CD4-positive, alpha-beta T cell (primary cell): ENCODE measurements at regions not wholly inside any gene's neighbourhood (a gene's known extent, or its start where the extent isn't known, plus 50 kb on each side); places are given as distances from the start of the nearest gene placed in this dataset.

Experiments
- ATAC-seq: fragments of 200-7000 bp; cut with Tn5 transposase; one replicate; pipeline ENCODE4 v1.10.0; 2022; ENCODE audit warnings: mild to moderate bottlenecking; ENCODE audit not compliant: poor library complexity
- CTCF ChIA-PET: fragments of 350-600 bp; sonication (Branson Sonifier 250); formaldehyde crosslinking; loops from one replicate; lab custom pipeline; 2021; ENCODE audit warnings: antibody characterized with exemption, inconsistent platforms; lab: Charles Lee
- POLR2A ChIA-PET: fragments of 350-600 bp; sonication (Branson Sonifier 250); formaldehyde crosslinking; loops from one replicate; lab custom pipeline; 2021; ENCODE audit warnings: antibody characterized with exemption, inconsistent platforms; lab: Charles Lee
- DNase-seq, 14 experiments: peaks; one replicate each; pipeline ENCODE4 v3.0.0-alpha.2; 2013 to 2020; ENCODE audit warnings: mixed read lengths in 2 of 14
- H3K27ac ChIP-seq, 2 donors: one replicate each; pipeline versions ENCODE4 v1.5.1 to v1.7.0; 2013; ENCODE audit warnings: low read length in 2 of 2, low read depth in 1 of 2, mild to moderate bottlenecking in 1 of 2
- H3K27me3 ChIP-seq, 2 experiments: 1 replicate in 1 of 2; 2 replicates in 1 of 2; pipeline versions ENCODE4 v1.6.1 to v1.7.0; 2013; ENCODE audit warnings: low read length in 2 of 2, control low read depth in 1 of 2, mild to moderate bottlenecking in 1 of 2, moderate library complexity in 1 of 2; ENCODE audit not compliant: insufficient read depth in 2 of 2, control insufficient read depth in 1 of 2
- H3K36me3 ChIP-seq: one replicate; pipeline ENCODE4 v1.6.1; 2013; ENCODE audit warnings: low read length, control low read depth; ENCODE audit not compliant: insufficient read depth
- H3K4me1 ChIP-seq: one replicate; pipeline ENCODE4 v1.6.1; 2013; ENCODE audit warnings: low read length, control low read depth; ENCODE audit not compliant: insufficient read depth
- H3K4me3 ChIP-seq: one replicate; pipeline ENCODE4 v1.5.1; 2013; ENCODE audit warnings: mild to moderate bottlenecking, low read length, moderate library complexity
- H3K9me3 ChIP-seq, 2 experiments: 1 replicate in 1 of 2; 2 replicates in 1 of 2; pipeline versions ENCODE4 v1.6.1 to v1.7.0; 2013; ENCODE audit warnings: low read length in 2 of 2, mild to moderate bottlenecking in 2 of 2, control low read depth in 1 of 2, moderate library complexity in 1 of 2; ENCODE audit not compliant: control insufficient read depth in 1 of 2, insufficient read depth in 1 of 2
- H3K27ac Mint-ChIP-seq: one replicate; pipeline ENCODE4 v1.8.0; 2020; ENCODE audit warnings: mixed read lengths
- H3K27me3 Mint-ChIP-seq: one replicate; pipeline ENCODE4 v1.8.0; 2021; ENCODE audit warnings: mixed read lengths
- H3K36me3 Mint-ChIP-seq: one replicate; pipeline ENCODE4 v1.8.0; 2021; ENCODE audit warnings: low read depth, mixed read lengths
- H3K4me1 Mint-ChIP-seq: one replicate; pipeline ENCODE4 v1.8.0; 2021; ENCODE audit warnings: low read depth, mixed read lengths
- H3K4me3 Mint-ChIP-seq: one replicate; pipeline ENCODE4 v1.8.0; 2020; ENCODE audit warnings: mild to moderate bottlenecking, mixed read lengths
- H3K9me3 Mint-ChIP-seq: one replicate; pipeline ENCODE4 v1.8.0; 2020; ENCODE audit warnings: mixed read lengths
- CTCF ChIP-seq: fragments of 200-600 bp; IDR thresholded peaks from one replicate; pipeline ENCODE4 v1.8.0; 2022; ENCODE audit warnings: antibody characterized with exemption, mild to moderate bottlenecking
- intact Hi-C, 2 experiments: fragments of 100-400 bp; cut with DNase I in 1 of 2; cut with micrococcal nuclease in 1 of 2; formaldehyde crosslinking; loops; one replicate each; pipeline versions ENCODE4 v1.15.1 to v1.9.0; 2023 to 2025; cut with DNase I, micrococcal nuclease

DNA sequence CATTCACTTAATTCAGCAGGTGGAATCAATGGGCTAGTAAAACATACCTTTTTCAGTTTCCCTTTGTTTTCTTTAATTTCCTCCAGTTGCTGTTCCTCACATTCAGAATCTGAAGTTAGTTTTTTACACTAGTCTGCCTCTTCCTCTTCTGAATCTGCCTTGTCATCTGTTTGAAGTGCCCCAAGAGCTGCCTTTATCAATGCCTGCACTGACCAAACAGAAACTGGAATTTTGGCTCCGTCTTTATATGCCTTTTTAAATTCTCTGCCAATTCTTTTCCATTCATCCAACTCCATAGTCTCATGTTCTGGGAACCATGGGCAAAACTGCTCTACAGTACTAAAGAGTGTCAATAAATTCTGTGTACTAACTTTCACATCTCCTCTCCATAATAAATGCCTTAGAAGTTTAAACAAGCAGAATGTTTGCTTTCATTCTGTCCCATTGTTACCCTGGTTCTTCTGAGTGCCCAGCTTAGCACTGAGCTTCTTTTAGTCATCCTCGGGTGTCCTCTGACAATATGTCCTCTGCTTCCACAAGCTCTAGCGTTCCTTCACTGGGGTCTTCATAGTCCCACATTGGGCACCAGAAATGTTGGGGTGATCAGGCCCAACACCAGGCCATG, 154.2 kb downstream of the ZNF486 start:
- Histone ChIP-seq H3K9me3 (no peaks in the 10 kb centered on the region), H3K27me3 (no peaks in the 10 kb centered on the region), H3K4me3 (no peak overlapping the region), H3K36me3 (no peaks in the 10 kb centered on the region), H3K27ac (no peak overlapping the region), H3K4me1 (no peaks in the 10 kb centered on the region)
- H3K4me3 Mint-ChIP-seq, result no peak overlapping the region
- H3K27me3 Mint-ChIP-seq, result no peaks in the 10 kb centered on the region
- no peaks in the 10 kb centered on the region for H3K4me1 Mint-ChIP-seq
- no peak for DNase-seq
- POLR2A ChIA-PET, result no interaction called here
- no peak for ATAC-seq
- no peaks in the 10 kb centered on the region for H3K36me3 Mint-ChIP-seq
- intact Hi-C loops, result no loop called here
- CTCF ChIA-PET, result no interaction called here
- no peaks in the 10 kb centered on the region for H3K9me3 Mint-ChIP-seq
- no peak for TF ChIP-seq CTCF
- no peak overlapping the region for H3K27ac Mint-ChIP-seq

DNA sequence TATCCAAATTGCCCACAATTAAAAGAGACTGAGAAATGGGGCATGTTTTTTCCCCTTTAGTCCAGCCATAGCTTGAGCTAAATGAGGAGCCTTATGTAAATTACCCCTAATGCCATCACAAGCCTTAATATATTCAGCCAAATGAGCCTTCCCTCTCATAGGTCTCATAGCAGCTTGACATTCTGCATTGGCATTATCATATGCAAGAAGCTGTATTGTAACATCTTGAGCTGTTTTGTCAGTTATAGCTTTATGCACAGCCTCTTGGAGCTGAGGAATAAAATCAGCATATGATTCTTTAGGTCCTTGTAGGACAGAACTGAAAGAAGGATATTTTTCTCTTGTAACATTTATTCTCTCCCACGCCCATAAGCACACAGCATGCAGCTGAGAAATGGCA, 153.2 kb downstream of the ZNF486 start:
- no peaks in the 10 kb centered on the region for H3K36me3 Mint-ChIP-seq

DNA sequence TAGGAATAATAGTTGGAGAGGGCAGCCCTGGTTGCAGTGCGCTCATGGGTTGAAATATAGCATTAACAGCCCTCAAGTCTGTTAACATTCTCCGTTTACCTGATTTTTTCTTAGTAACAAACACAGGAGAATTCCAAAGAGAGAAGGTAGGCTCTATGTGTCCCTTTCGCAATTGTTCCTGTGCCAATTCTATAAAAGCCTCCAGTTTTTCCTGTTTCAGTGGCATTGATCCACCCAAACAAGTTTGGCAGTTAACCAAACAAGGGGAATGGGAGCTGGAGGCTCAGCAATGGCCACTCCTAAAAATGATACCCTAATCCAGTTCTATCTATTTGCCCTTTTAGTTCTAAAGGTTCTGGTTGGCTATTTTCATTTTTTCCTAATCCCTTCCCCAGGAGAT, 151.6 kb downstream of the ZNF486 start:
- Mint-ChIP-seq H3K9me3 (no peaks in the 10 kb centered on the region), H3K27me3 (no peaks in the 10 kb centered on the region), H3K4me3 (no peak overlapping the region), H3K27ac (no peak overlapping the region), H3K36me3 (no peaks in the 10 kb centered on the region), H3K4me1 (no peaks in the 10 kb centered on the region)
- ChIA-PET CTCF (no interaction called here), POLR2A (no interaction called here)
- H3K4me1 ChIP-seq, result no peaks in the 10 kb centered on the region
- H3K36me3 ChIP-seq, result no peaks in the 10 kb centered on the region
- H3K4me3 ChIP-seq, result no peak overlapping the region
- no peaks in the 10 kb centered on the region for H3K9me3 ChIP-seq
- DNase-seq (no peak), ATAC-seq (no peak)
- intact Hi-C loops, result no loop called here
- H3K27me3 ChIP-seq, result no peaks in the 10 kb centered on the region
- no peak overlapping the region for H3K27ac ChIP-seq
- no peak for TF ChIP-seq CTCF

More for the DNA sequence above, 153.2 kb downstream of the ZNF486 start:
- H3K9me3 ChIP-seq, result no peaks in the 10 kb centered on the region
- Mint-ChIP-seq H3K4me1 (no peaks in the 10 kb centered on the region), H3K27me3 (no peaks in the 10 kb centered on the region), H3K4me3 (no peak overlapping the region), H3K27ac (no peak overlapping the region), H3K9me3 (no peaks in the 10 kb centered on the region)
- TF ChIP-seq CTCF, result no peak
- no peaks in the 10 kb centered on the region for H3K36me3 ChIP-seq
- ATAC-seq (no peak), DNase-seq (no peak)
- H3K4me3 ChIP-seq, result no peak overlapping the region
- H3K27ac ChIP-seq, result no peak overlapping the region
- H3K27me3 ChIP-seq, result no peaks in the 10 kb centered on the region
- CTCF ChIA-PET, result no interaction called here
- POLR2A ChIA-PET, result no interaction called here
- no peaks in the 10 kb centered on the region for H3K4me1 ChIP-seq
- intact Hi-C loops, result no loop called here
